Breast epithelium (tissue), 4 donors: ENCODE measurements at regions not wholly inside any gene's neighbourhood (a gene's known extent, or its start where the extent isn't known, plus 50 kb on each side); places are given as distances from the start of the nearest gene placed in this dataset.

Experiments
- DNase-seq, 2 donors: peaks; one replicate each; pipeline ENCODE4 v3.0.0-alpha.2; 2019; ENCODE audit warnings: low spot score in 2 of 2
- H3K27ac ChIP-seq, 2 donors: fragments of 200-600 bp; sonication (generic) in 1 of 2; one replicate each; pipeline ENCODE4 v1.5.1; 2016 to 2019; ENCODE audit warnings: mild to moderate bottlenecking in 1 of 2
- H3K27me3 ChIP-seq, 2 donors: fragments of 200-600 bp; sonication (generic) in 1 of 2; one replicate each; pipeline versions ENCODE4 v1.5.1 to v1.6.0; 2017 to 2019; ENCODE audit warnings: control low read depth in 1 of 2, mild to moderate bottlenecking in 1 of 2
- H3K36me3 ChIP-seq: fragments of 200-600 bp; one replicate; pipeline ENCODE4 v1.5.1; 2019
- H3K4me1 ChIP-seq, 2 donors: fragments of 200-600 bp; sonication (generic); one replicate each; pipeline ENCODE4 v1.5.1; 2016 to 2019; ENCODE audit warnings: control low read depth in 1 of 2
- H3K4me3 ChIP-seq, 3 donors: fragments of 200-600 bp; sonication (generic); 1 replicate in 2 of 3; 2 replicates in 1 of 3; pipeline ENCODE4 v1.5.1; 2016 to 2019; ENCODE audit warnings: mild to moderate bottlenecking in 3 of 3, moderate library complexity in 2 of 3
- H3K9me3 ChIP-seq, 2 donors: fragments of 200-600 bp; sonication (generic) in 1 of 2; one replicate each; pipeline ENCODE4 v1.5.1; 2016 to 2019; ENCODE audit warnings: control low read depth in 1 of 2
- CTCF ChIP-seq, 3 donors: fragments of 450-650 bp; IDR thresholded peaks; one replicate each; pipeline ENCODE4 v1.5.1; 2016 to 2017; ENCODE audit warnings: antibody characterized with exemption in 3 of 3, mild to moderate bottlenecking in 3 of 3, moderate library complexity in 3 of 3
- POLR2A ChIP-seq: fragments of 450-650 bp; IDR thresholded peaks from one replicate; pipeline ENCODE4 v1.6.1; 2016; ENCODE audit warnings: antibody characterized with exemption, mild to moderate bottlenecking, moderate library complexity
- POLR2AphosphoS5 ChIP-seq, 3 donors: sonication (generic); formaldehyde crosslinking; IDR thresholded peaks; one replicate each; pipeline ENCODE4 v1.6.1; 2017; ENCODE audit warnings: antibody characterized with exemption in 3 of 3
- intact Hi-C: fragments of 100-400 bp; cut with DNase I; formaldehyde crosslinking; loops from one replicate; pipeline ENCODE4 v1.15.1; 2023; ENCODE audit warnings: low total_unique reads

DNA sequence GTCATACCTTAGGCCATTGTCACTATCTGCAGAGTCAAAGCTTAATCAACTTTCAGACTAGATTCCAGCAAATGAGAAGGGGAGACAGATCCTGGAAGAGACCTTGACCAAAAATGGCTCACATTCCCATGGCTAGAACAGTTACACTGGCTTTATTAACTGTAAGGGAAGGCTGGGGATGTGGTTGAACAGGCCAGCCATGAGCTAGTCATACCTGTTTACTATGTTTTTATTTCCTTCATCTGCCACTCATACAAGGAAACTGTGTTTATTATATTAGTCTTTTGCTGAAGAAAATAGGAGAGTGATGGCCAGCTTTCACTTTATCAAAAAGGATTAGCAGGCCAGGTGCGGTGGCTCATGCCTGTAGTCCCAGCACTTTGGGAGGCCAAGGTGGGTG is 319.7 kb downstream of the RAPGEF2 start:
- no peaks in the 10 kb centered on the region for H3K4me1 ChIP-seq
- intact Hi-C loops, result no loop called here
- peaks cover 5 to 19% of the 10 kb centered on the region in 2 donors for H3K9me3 ChIP-seq
- H3K27me3 ChIP-seq, result no peaks in the 10 kb centered on the region
- H3K36me3 ChIP-seq, result no peaks in the 10 kb centered on the region
- no peak overlapping the region for H3K27ac ChIP-seq
- H3K4me3 ChIP-seq, result no peak overlapping the region
- TF ChIP-seq POLR2AphosphoS5 (IDR thresholded peaks at IDR 0.05), result no peak
- no peak for TF ChIP-seq POLR2A
- TF ChIP-seq CTCF (IDR thresholded peaks at IDR 0.05), result no peak
- no peak for DNase-seq

DNA sequence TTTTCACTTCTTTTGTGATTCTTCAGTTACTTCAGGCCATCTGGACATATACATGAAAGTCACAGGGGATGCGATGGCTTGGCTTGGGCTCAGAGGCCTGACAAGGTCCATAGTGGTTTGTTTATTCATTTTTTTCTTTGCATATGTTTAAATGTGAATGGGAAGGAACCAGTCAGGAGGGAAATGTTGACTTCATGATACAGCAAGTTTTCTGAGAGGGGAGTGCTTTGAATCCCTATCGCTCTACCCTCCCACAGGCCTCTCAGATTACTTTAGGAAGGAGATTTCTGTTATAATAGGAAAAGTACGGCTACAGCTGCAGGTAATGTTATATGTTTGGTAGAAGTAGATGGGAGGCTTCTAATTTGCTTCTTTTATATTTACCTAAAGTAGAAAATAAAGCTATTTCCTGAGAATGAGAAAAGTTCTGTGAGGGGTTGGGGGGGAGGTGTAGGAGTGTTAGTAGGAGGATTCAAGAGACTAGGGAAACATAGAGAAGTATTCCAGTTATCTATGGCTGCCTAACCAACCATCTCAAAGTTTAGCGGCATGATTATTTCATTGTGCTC is 322.9 kb downstream of the RAPGEF2 start:
- Histone ChIP-seq H3K4me1 (no peaks in the 10 kb centered on the region), H3K27me3 (no peaks in the 10 kb centered on the region), H3K27ac (no peak overlapping the region), H3K4me3 (no peak overlapping the region), H3K36me3 (no peaks in the 10 kb centered on the region), H3K9me3 (peaks cover under 1 to 5% of the 10 kb centered on the region in 2 donors)
- intact Hi-C loops, result no loop called here
- no peak for TF ChIP-seq POLR2A
- no peak for TF ChIP-seq CTCF (IDR thresholded peaks at IDR 0.05)
- no peak for TF ChIP-seq POLR2AphosphoS5 (IDR thresholded peaks at IDR 0.05)
- no peak for DNase-seq

- no peak overlapping the region for H3K27ac ChIP-seq
- no peak for TF ChIP-seq POLR2A
- no peak for TF ChIP-seq POLR2AphosphoS5 (IDR thresholded peaks at IDR 0.05)
- TF ChIP-seq CTCF (IDR thresholded peaks at IDR 0.05), result no peak
- intact Hi-C loops, result no loop called here
Measured at GRCh38 chr4:159428293-159428692, 325.4 kb downstream of the RAPGEF2 start.

DNA sequence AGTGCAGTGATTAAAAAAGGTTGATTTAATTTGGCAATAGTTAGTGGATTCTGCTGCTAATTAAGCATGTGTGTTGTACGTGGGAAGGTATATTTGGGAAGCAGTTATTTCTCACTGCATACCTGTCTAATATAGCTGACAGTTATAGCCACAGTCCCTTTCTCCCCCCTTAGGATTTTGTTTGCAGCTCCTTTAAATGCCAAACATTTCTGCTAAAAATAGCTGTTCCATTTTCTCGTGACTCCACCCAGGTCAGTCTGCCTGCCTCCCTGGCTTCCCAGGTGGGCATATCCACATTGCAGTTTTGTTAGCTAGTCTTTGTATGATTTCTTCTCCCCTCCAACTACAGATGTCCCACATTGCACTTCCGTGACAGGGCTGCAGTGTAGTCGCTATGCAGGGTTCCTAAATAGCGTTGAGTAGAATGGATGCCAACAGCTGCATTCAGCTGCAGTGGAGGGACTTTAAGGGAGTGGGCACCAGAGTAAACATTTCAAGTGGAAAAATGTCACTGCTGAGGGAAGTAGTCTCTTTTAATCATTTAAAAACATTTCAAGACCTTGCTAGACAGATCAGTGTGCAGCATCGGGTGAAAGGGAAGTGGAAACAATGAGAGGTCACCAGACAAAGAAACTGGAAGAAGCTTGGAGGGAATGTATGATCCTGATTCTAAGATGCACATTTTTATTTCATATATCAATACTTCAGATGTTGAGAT is 326.3 kb downstream of the RAPGEF2 start:
- intact Hi-C loops, result no loop called here
- no peak overlapping the region for H3K4me3 ChIP-seq
- DNase-seq, result no peak
- no peaks in the 10 kb centered on the region for H3K36me3 ChIP-seq
- no peaks in the 10 kb centered on the region for H3K9me3 ChIP-seq
- H3K27ac ChIP-seq, result no peak overlapping the region
- no peaks in the 10 kb centered on the region for H3K4me1 ChIP-seq
- H3K27me3 ChIP-seq, result no peaks in the 10 kb centered on the region
- no peak for TF ChIP-seq POLR2AphosphoS5 (IDR thresholded peaks at IDR 0.05)
- TF ChIP-seq POLR2A, result no peak
- TF ChIP-seq CTCF (IDR thresholded peaks at IDR 0.05), result no peak

More at GRCh38 chr4:159428293-159428692, 325.4 kb downstream of the RAPGEF2 start:
- Histone ChIP-seq H3K4me1 (no peaks in the 10 kb centered on the region), H3K4me3 (no peak overlapping the region), H3K36me3 (no peaks in the 10 kb centered on the region), H3K27me3 (no peaks in the 10 kb centered on the region), H3K9me3 (no peaks in the 10 kb centered on the region)
- DNase-seq, result no peak

GRCh38 chr4:159429693-159430035 is 326.8 kb downstream of the RAPGEF2 start:
- Histone ChIP-seq H3K36me3 (no peaks in the 10 kb centered on the region), H3K27ac (no peak overlapping the region), H3K4me1 (no peaks in the 10 kb centered on the region), H3K4me3 (no peak overlapping the region), H3K27me3 (no peaks in the 10 kb centered on the region), H3K9me3 (no peaks in the 10 kb centered on the region)
- TF ChIP-seq CTCF (IDR thresholded peaks at IDR 0.05), result no peak
- no peak for TF ChIP-seq POLR2A
- TF ChIP-seq POLR2AphosphoS5 (IDR thresholded peaks at IDR 0.05), result no peak
- intact Hi-C loops, result no loop called here
- no peak for DNase-seq
